Thoracic aorta (tissue), 2 donors: ENCODE measurements at regions not wholly inside any gene's neighbourhood (a gene's known extent, or its start where the extent isn't known, plus 50 kb on each side); places are given as distances from the start of the nearest gene placed in this dataset.

Experiments used
- ATAC-seq: fragments of 150-250 bp; one replicate; pipeline ENCODE4 v1.8.0; 2017; ENCODE audit warnings: low read depth; ENCODE audit not compliant: insufficient number of reproducible peaks, low FRiP score
- DNase-seq: peaks from one replicate; pipeline ENCODE4 v3.0.0-alpha.2; 2020; ENCODE audit warnings: low spot score
- H3K27ac ChIP-seq, 2 donors: fragments of 200-600 bp; sonication (generic); 1 replicate in 1 of 2; 2 replicates in 1 of 2; pipeline ENCODE4 v1.5.1; 2016; ENCODE audit warnings: mild to moderate bottlenecking in 2 of 2, moderate library complexity in 2 of 2
- H3K27me3 ChIP-seq: fragments of 200-600 bp; sonication (generic); replicated peaks from 2 replicates; pipeline ENCODE4 v1.6.0; 2016; ENCODE audit warnings: mild to moderate bottlenecking; ENCODE audit not compliant: insufficient read depth
- H3K36me3 ChIP-seq: fragments of 200-600 bp; sonication (generic); one replicate; pipeline ENCODE4 v1.5.1; 2016
- H3K4me1 ChIP-seq, 2 donors: fragments of 200-600 bp; sonication (generic); 1 replicate in 1 of 2; 2 replicates in 1 of 2; pipeline versions ENCODE4 v1.5.1 to v1.6.0; 2016; ENCODE audit warnings: low read depth in 2 of 2, mild to moderate bottlenecking in 1 of 2; ENCODE audit not compliant: control insufficient read depth in 1 of 2
- H3K4me3 ChIP-seq: fragments of 200-600 bp; sonication (generic); 2 replicates; pipeline ENCODE4 v1.5.1; 2016; ENCODE audit warnings: mild to moderate bottlenecking
- H3K9me3 ChIP-seq: fragments of 200-600 bp; sonication (generic); 2 replicates; pipeline ENCODE4 v1.5.1; 2016
- TF ChIP-seq, protein P1 (sequence below): fragments of 200-600 bp; sonication (generic); IDR thresholded peaks from one replicate; pipeline ENCODE4 v1.5.1; 2019; ENCODE audit warnings: antibody characterized with exemption

DNA sequence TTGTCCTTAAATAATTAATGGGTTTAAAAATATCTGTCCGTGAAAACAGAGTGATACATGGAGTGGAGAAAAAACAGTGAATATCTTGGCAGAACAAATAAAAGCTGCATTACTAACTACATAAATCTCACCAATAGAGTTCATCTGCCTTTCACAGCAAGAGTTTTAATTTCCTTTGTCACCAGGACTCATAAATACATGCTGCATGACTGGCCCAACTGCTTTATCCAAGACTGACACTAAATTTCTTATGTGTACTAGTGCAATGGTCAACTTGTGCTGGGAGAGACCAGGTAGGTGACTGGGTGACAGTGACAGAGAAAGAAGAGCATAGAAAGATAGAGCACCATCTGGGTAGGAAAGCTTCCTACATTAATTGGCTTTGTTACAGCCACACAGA, 402.8 kb downstream of the RAD51AP2 start:
- Histone ChIP-seq H3K27ac (no peak overlapping the region), H3K36me3 (no peaks in the 10 kb centered on the region), H3K4me1 (no peaks in the 10 kb centered on the region), H3K4me3 (no peak overlapping the region), H3K27me3 (no peaks in the 10 kb centered on the region), H3K9me3 (no peaks in the 10 kb centered on the region)
- TF ChIP-seq, protein P1, sequence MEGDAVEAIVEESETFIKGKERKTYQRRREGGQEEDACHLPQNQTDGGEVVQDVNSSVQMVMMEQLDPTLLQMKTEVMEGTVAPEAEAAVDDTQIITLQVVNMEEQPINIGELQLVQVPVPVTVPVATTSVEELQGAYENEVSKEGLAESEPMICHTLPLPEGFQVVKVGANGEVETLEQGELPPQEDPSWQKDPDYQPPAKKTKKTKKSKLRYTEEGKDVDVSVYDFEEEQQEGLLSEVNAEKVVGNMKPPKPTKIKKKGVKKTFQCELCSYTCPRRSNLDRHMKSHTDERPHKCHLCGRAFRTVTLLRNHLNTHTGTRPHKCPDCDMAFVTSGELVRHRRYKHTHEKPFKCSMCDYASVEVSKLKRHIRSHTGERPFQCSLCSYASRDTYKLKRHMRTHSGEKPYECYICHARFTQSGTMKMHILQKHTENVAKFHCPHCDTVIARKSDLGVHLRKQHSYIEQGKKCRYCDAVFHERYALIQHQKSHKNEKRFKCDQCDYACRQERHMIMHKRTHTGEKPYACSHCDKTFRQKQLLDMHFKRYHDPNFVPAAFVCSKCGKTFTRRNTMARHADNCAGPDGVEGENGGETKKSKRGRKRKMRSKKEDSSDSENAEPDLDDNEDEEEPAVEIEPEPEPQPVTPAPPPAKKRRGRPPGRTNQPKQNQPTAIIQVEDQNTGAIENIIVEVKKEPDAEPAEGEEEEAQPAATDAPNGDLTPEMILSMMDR: no peak
- no peak for DNase-seq
- no peak for ATAC-seq

DNA sequence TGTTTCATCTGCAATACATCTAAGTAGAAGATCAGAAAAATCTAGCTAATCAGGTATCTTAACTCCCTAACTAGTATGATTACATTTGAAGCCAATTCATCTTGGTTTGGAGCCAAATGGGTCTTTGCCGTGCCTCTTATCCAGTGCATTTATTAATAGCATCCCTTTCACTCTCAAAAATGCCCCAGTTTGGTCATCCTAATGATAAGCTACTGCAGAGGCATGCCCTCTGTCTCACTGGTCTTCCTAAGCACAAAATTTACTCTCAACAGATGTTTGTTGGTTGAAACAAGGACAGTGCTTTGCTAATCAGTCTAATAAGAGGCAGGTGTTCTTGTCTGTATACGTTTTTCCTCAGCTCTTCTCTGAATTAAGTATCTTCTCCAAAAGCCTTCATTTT, 403.2 kb downstream of the RAD51AP2 start:
- Histone ChIP-seq H3K4me3 (no peak overlapping the region), H3K36me3 (no peaks in the 10 kb centered on the region), H3K9me3 (no peaks in the 10 kb centered on the region), H3K4me1 (no peaks in the 10 kb centered on the region), H3K27me3 (no peaks in the 10 kb centered on the region), H3K27ac (no peak overlapping the region)
- no peak for DNase-seq
- TF ChIP-seq, protein P1: no peak
- ATAC-seq: no peak

DNA sequence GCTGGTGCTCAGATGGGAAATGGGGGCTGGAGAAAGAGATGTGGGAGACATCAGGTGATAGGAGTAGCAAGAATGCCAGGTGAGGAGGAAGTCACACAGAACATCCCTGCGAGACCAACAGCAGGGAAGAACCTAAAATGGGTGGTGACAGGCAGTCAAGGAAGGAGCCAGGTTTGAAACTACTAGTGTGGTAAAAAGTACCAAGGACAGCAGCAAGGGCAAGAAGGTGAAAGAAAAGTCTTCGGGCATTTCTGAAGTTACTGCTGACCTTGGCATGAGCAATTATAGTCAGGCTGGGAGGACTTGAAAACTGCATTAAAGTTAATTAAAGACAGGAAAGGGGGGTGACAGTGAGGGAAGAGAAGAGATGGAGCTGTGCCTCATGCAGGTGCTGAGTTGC, 410.4 kb downstream of the RAD51AP2 start:
- ATAC-seq: no peak
- no peak for DNase-seq
- TF ChIP-seq, protein P1: no peak

DNA sequence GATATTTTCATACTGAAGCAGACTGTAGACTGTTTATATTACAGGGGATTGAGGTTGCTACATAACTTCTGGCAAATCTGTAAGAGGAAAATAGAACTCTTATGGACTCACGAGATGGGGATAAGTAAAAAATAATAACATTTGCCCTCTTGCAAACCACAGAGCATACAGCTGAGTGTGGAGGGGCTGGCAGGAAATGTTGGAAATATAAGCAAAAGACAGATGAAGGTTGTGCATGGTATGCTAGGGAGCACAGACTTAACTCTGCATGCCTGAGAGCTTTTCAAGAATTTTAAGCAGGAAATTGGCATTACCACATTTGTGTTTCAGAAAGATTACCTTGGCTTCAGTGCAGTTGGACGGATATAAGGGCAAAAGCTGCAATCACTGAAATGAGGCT, 411.1 kb downstream of the RAD51AP2 start:
- DNase-seq: no peak
- ATAC-seq: no peak
- Histone ChIP-seq H3K27ac (no peak overlapping the region), H3K36me3 (no peaks in the 10 kb centered on the region), H3K9me3 (no peaks in the 10 kb centered on the region), H3K4me1 (no peaks in the 10 kb centered on the region), H3K27me3 (no peaks in the 10 kb centered on the region), H3K4me3 (no peak overlapping the region)
- TF ChIP-seq, protein P1: no peak

More for the DNA sequence above, 410.4 kb downstream of the RAD51AP2 start:
- Histone ChIP-seq H3K27me3 (no peaks in the 10 kb centered on the region), H3K36me3 (no peaks in the 10 kb centered on the region), H3K9me3 (no peaks in the 10 kb centered on the region), H3K4me3 (no peak overlapping the region), H3K27ac (no peak overlapping the region), H3K4me1 (no peaks in the 10 kb centered on the region)

DNA sequence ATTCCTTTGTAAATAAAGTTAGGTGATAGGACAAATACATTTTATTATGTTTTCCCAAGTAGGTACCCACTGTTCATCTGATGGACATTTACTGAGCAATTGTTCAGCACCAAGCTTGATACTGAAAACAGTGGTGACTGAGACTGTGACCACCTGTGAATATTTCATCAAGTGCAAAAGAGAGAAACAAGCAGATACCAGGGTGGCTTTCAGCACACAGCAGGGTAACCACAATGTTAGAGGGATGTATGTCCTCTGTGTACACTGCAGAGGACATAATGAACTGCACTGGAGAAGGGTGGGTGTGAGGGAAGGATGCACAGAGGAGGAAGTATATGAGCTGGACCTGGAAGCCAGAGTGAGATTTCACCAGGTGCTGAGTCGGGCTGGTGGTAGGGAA, 411.8 kb downstream of the RAD51AP2 start:
- H3K36me3 ChIP-seq: no peaks in the 10 kb centered on the region
- no peak for ATAC-seq
- H3K27ac ChIP-seq: no peak overlapping the region
- H3K27me3 ChIP-seq: no peaks in the 10 kb centered on the region
- no peak overlapping the region for H3K4me3 ChIP-seq
- TF ChIP-seq, protein P1: no peak
- no peaks in the 10 kb centered on the region for H3K9me3 ChIP-seq
- H3K4me1 ChIP-seq: no peaks in the 10 kb centered on the region
- DNase-seq: no peak
